Pancreas (tissue), 10 donors: ENCODE measurements at regions not wholly inside any gene's neighbourhood (a gene's known extent, or its start where the extent isn't known, plus 50 kb on each side); places are given as distances from the start of the nearest gene placed in this dataset.
A peak's percentile ranks its signal among the peaks of the same experiment; 100 is the strongest.

Source experiments
- ATAC-seq, 4 donors: fragments of 200-7000 bp; cut with Tn5 transposase; one replicate each; pipeline versions ENCODE4 v1.8.0 to v1.9.1; 2020; ENCODE audit warnings: mild to moderate bottlenecking in 4 of 4, moderate library complexity in 4 of 4
- DNase-seq, 6 donors: peaks; one replicate each; pipeline ENCODE4 v3.0.0-alpha.2; 2020
- FAIRE-seq: peaks from 2 replicates; lab custom pipeline; 2012; peaks lifted over from hg19 to GRCh38; lab: Jason Lieb, UNC
- H3K27ac ChIP-seq, 4 donors: fragments of 200-600 bp; sonication (generic); 1 replicate in 3 of 4; 2 replicates in 1 of 4; pipeline versions ENCODE4 v1.5.0 to v1.8.0; 2020
- H3K27me3 ChIP-seq, 4 donors: fragments of 200-600 bp; one replicate each; pipeline ENCODE4 v1.8.0; 2021
- H3K36me3 ChIP-seq, 3 donors: fragments of 200-600 bp; sonication (generic) in 1 of 3; one replicate each; pipeline versions ENCODE4 v1.5.0 to v1.8.0; 2020 to 2021
- H3K4me1 ChIP-seq, 3 donors: fragments of 200-600 bp; one replicate each; pipeline ENCODE4 v1.8.0; 2021
- H3K4me3 ChIP-seq, 4 donors: fragments of 200-600 bp; sonication (generic) in 2 of 4; one replicate each; pipeline versions ENCODE4 v1.5.0 to v1.8.0; 2020 to 2021
- H3K9me3 ChIP-seq, 4 donors: fragments of 200-600 bp; one replicate each; pipeline ENCODE4 v1.8.0; 2021
- CTCF ChIP-seq, 4 donors: fragments of 200-600 bp; sonication (generic) in 3 of 4; IDR thresholded peaks; one replicate each; pipeline versions ENCODE4 v1.5.0 to v1.8.0; 2021; ENCODE audit warnings: antibody characterized with exemption in 4 of 4
- WGBS, 2 donors: extraction: QIAGEN DNeasy Blood & Tissue Kit; methylation state at CpG; one replicate each; pipeline ENCODE4 v1.1.7; 2013; 5-methylcytosine and 5-hydroxymethylcytosine counted together
- intact Hi-C, 3 donors: fragments of 100-400 bp; cut with DNase I; formaldehyde crosslinking; loops; one replicate each; pipeline versions ENCODE4 v1.11.1 to v1.14.2; 2022
- donor health status: healthy with polysubstance abuse.
- donor health status: DM: no; HTN: no; CAD: no; lungs with moderate emphysema.
- donor health status: DM: no; HTN: no; CAD: no.
- donor health status: control.
- donor health status: control.
- donor health status: Bipolar disorder and iron deficiency.
- donor health status: DM: yes; HTN: yes; CAD: no.
- donor health status: DM: no; HTN: no; CAD: no.
- donor health status: DM: no; HTN: no; CAD: no.
- donor health status: DM: yes; HTN: yes; CAD: no.

GRCh38 chr2:205895981-205896655, 189.9 kb downstream of the INO80D start:
- H3K36me3 ChIP-seq, result no peaks in the 10 kb centered on the region
- no peak overlapping the region for H3K27ac ChIP-seq
- ATAC-seq (no peak), FAIRE-seq (no peak), DNase-seq (no peak)
- H3K4me3 ChIP-seq, result no peak overlapping the region
- intact Hi-C loops, result no loop called here
- H3K27me3 ChIP-seq, result no peaks in the 10 kb centered on the region
- no peaks in the 10 kb centered on the region for H3K9me3 ChIP-seq
- 63 to 69% methylated on average over 9 of the region's 9 CpGs for WGBS, 2 donors
- no peaks in the 10 kb centered on the region for H3K4me1 ChIP-seq
- no peak for TF ChIP-seq CTCF (IDR thresholded peaks at IDR 0.05)

GRCh38 chr2:205892665-205893259, 193.2 kb downstream of the INO80D start:
- no peak for FAIRE-seq
- intact Hi-C loops, result no loop called here
- Histone ChIP-seq H3K4me1 (no peaks in the 10 kb centered on the region), H3K27ac (peak overlapping the region; percentile 43 to 53 (median 46)), H3K27me3 (no peaks in the 10 kb centered on the region), H3K9me3 (no peaks in the 10 kb centered on the region), H3K36me3 (no peaks in the 10 kb centered on the region), H3K4me3 (no peak overlapping the region)
- TF ChIP-seq CTCF (IDR thresholded peaks at IDR 0.05), result no peak
- WGBS, 2 donors, result 46 to 52% methylated on average over 17 of the region's 17 CpGs
- peak; percentile 51 to 80 (median 70) for ATAC-seq
- peak in 3 of 6 donors; percentile 16 to 24 (median 22) for DNase-seq

- intact Hi-C loops, result no loop called here
Observed at GRCh38 chr2:205892251-205892655, 193.7 kb downstream of the INO80D start.

GRCh38 chr2:205889114-205889513, 196.9 kb downstream of the INO80D start:
- intact Hi-C loops, result loop anchor here (5.0 to 10.0 kb wide), 2 partner anchors 112 to 114 kb away; no protein-coding TSS in a partner anchor
- DNase-seq (no peak), FAIRE-seq (no peak)

More at GRCh38 chr2:205892251-205892655, 193.7 kb downstream of the INO80D start:
- H3K4me1 ChIP-seq, result no peaks in the 10 kb centered on the region
- no peaks in the 10 kb centered on the region for H3K9me3 ChIP-seq
- TF ChIP-seq CTCF (IDR thresholded peaks at IDR 0.05), result no peak
- DNase-seq, result peak in 4 of 6 donors; percentile 40 to 53 (median 46)
- peak overlapping the region; percentile 43 to 53 (median 46) for H3K27ac ChIP-seq
- no peaks in the 10 kb centered on the region for H3K27me3 ChIP-seq
- 36 to 41% methylated on average over 10 of the region's 10 CpGs for WGBS, 2 donors
- no peak for FAIRE-seq
- ATAC-seq, result peak; percentile 72 to 86 (median 82)
- H3K36me3 ChIP-seq, result no peaks in the 10 kb centered on the region
- H3K4me3 ChIP-seq, result no peak overlapping the region

More at GRCh38 chr2:205889114-205889513, 196.9 kb downstream of the INO80D start:
- H3K4me1 ChIP-seq, result no peaks in the 10 kb centered on the region
- no peaks in the 10 kb centered on the region for H3K27me3 ChIP-seq
- no peak overlapping the region for H3K4me3 ChIP-seq
- TF ChIP-seq CTCF (IDR thresholded peaks at IDR 0.05), result no peak
- ATAC-seq, result no peak
- H3K9me3 ChIP-seq, result no peaks in the 10 kb centered on the region
- H3K36me3 ChIP-seq, result no peaks in the 10 kb centered on the region
- 57 to 63% methylated on average over 3 of the region's 3 CpGs for WGBS, 2 donors
- no peak overlapping the region for H3K27ac ChIP-seq
